Upper lobe of left lung (tissue), 6 donors: ENCODE measurements at regions not wholly inside any gene's neighbourhood (a gene's known extent, or its start where the extent isn't known, plus 50 kb on each side); places are given as distances from the start of the nearest gene placed in this dataset.

Source experiments
- ATAC-seq, 2 donors: fragments of 200-7000 bp; cut with Tn5 transposase; one replicate each; pipeline ENCODE4 v1.9.1; 2022; ENCODE audit warnings: mild to moderate bottlenecking in 2 of 2, moderate library complexity in 2 of 2; ENCODE audit not compliant: low FRiP score in 2 of 2
- DNase-seq, 2 donors: peaks; one replicate each; pipeline ENCODE4 v3.0.0-alpha.2; 2019 to 2020
- H3K27ac ChIP-seq, 4 donors: fragments of 200-600 bp; sonication (generic); one replicate each; pipeline ENCODE4 v1.5.1; 2016 to 2019
- H3K27me3 ChIP-seq, 4 donors: fragments of 200-600 bp; sonication (generic); one replicate each; pipeline ENCODE4 v1.5.1; 2017 to 2019
- H3K36me3 ChIP-seq, 4 donors: fragments of 200-600 bp; sonication (generic); one replicate each; pipeline ENCODE4 v1.5.1; 2016 to 2019
- H3K4me1 ChIP-seq, 4 donors: fragments of 200-600 bp; sonication (generic); one replicate each; pipeline ENCODE4 v1.5.1; 2018 to 2019
- H3K4me3 ChIP-seq, 4 donors: fragments of 200-600 bp; sonication (generic); one replicate each; pipeline ENCODE4 v1.5.1; 2017 to 2019; ENCODE audit warnings: mild to moderate bottlenecking in 2 of 4, moderate library complexity in 1 of 4
- H3K9me3 ChIP-seq, 4 donors: fragments of 200-600 bp; sonication (generic); one replicate each; pipeline ENCODE4 v1.5.1; 2018 to 2019
- CTCF ChIP-seq, 6 experiments: fragments of 450-650 bp in 4 of 6; fragments of 200-600 bp in 2 of 6; sonication (generic) in 2 of 6; IDR thresholded peaks; one replicate each; pipeline ENCODE4 v1.5.1; 2016 to 2019; ENCODE audit warnings: antibody characterized with exemption in 6 of 6
- EP300 ChIP-seq, 4 donors: sonication (generic); formaldehyde crosslinking; IDR thresholded peaks; one replicate each; pipeline ENCODE4 v1.5.1; 2017; ENCODE audit warnings: antibody characterized with exemption in 4 of 4, control low read depth in 2 of 4
- POLR2A ChIP-seq, 4 donors: fragments of 450-650 bp; IDR thresholded peaks; one replicate each; pipeline ENCODE4 v1.5.1; 2016 to 2017; ENCODE audit warnings: antibody characterized with exemption in 4 of 4, mild to moderate bottlenecking in 2 of 4
- POLR2AphosphoS5 ChIP-seq, 2 donors: sonication (generic); formaldehyde crosslinking; IDR thresholded peaks; one replicate each; pipeline ENCODE4 v1.5.1; 2017; ENCODE audit warnings: antibody characterized with exemption in 2 of 2
- WGBS, 2 donors: methylation state at CpG; one replicate each; pipeline ENCODE4 v1.1.5; 2017 to 2018; 5-methylcytosine and 5-hydroxymethylcytosine counted together
- donor health status: DM: no; HTN: no; CAD: no; lungs with moderate emphysema.
- donor health status: DM: no; HTN: yes; CAD: no; lungs with severe emphysema.

GRCh38 chr11:69984457-69985261 is 93.5 kb upstream of the ANO1 start:
- TF ChIP-seq POLR2AphosphoS5 (IDR thresholded peaks at IDR 0.05) = no peak
- TF ChIP-seq CTCF (IDR thresholded peaks at IDR 0.05) = no peak
- no peak for TF ChIP-seq POLR2A (IDR thresholded peaks at IDR 0.05)
- no peak for TF ChIP-seq EP300 (IDR thresholded peaks at IDR 0.05)
- Histone ChIP-seq H3K36me3 (no peaks in the 10 kb centered on the region), H3K27me3 (peaks cover 0 to 27% (median 9%) of the 10 kb centered on the region in 4 donors), H3K9me3 (no peaks in the 10 kb centered on the region), H3K27ac (no peak overlapping the region), H3K4me3 (no peak overlapping the region), H3K4me1 (peaks cover 0 to 17% (median 4%) of the 10 kb centered on the region in 4 donors)
- 13 to 16% methylated on average over 17 to 24 of the region's 24 CpGs for WGBS, 2 donors
- ATAC-seq (no peak), DNase-seq (no peak)

- ATAC-seq = no peak
- Histone ChIP-seq H3K9me3 (no peaks in the 10 kb centered on the region), H3K27ac (peak overlapping the region in 1 of 4 donors; percentile 28), H3K36me3 (no peaks in the 10 kb centered on the region), H3K27me3 (peaks cover 0 to 27% (median 9%) of the 10 kb centered on the region in 4 donors), H3K4me1 (peaks cover 0 to 17% (median 4%) of the 10 kb centered on the region in 4 donors), H3K4me3 (peak overlapping the region; percentile 13 to 47 (median 34))
- 2 to 6% methylated on average over 13 to 15 of the region's 15 CpGs for WGBS, 2 donors
- DNase-seq = no peak
- no peak for TF ChIP-seq POLR2AphosphoS5 (IDR thresholded peaks at IDR 0.05)
- no peak for TF ChIP-seq CTCF (IDR thresholded peaks at IDR 0.05)
- no peak for TF ChIP-seq POLR2A (IDR thresholded peaks at IDR 0.05)
- no peak for TF ChIP-seq EP300 (IDR thresholded peaks at IDR 0.05)
Observed at GRCh38 chr11:69985331-69985640, 92.8 kb upstream of the ANO1 start.

GRCh38 chr11:69985641-69986439 is 92.3 kb upstream of the ANO1 start:
- H3K9me3 ChIP-seq = no peaks in the 10 kb centered on the region
- H3K36me3 ChIP-seq = no peaks in the 10 kb centered on the region
- DNase-seq (peak in 1 of 2 donors; percentile 84), ATAC-seq (peak in 1 of 2 donors; percentile 24)
- 0% methylated on average over 24 of the region's 75 CpGs; no CpG with 5 or more reads in 1 of the 2 donors for WGBS, 2 donors
- peak overlapping the region; percentile 28 to 68 (median 52) for H3K27ac ChIP-seq
- H3K27me3 ChIP-seq = peaks cover 0 to 27% (median 9%) of the 10 kb centered on the region in 4 donors
- H3K4me1 ChIP-seq = peaks cover 0 to 17% (median 4%) of the 10 kb centered on the region in 4 donors
- no peak for TF ChIP-seq POLR2A (IDR thresholded peaks at IDR 0.05)
- H3K4me3 ChIP-seq = peak overlapping the region; percentile 13 to 47 (median 34)

GRCh38 chr11:69986440-69986787 is 91.7 kb upstream of the ANO1 start:
- H3K4me3 ChIP-seq = peak overlapping the region in 3 of 4 donors; percentile 28 to 47 (median 40)
- H3K27me3 ChIP-seq = peaks cover 0 to 27% (median 9%) of the 10 kb centered on the region in 4 donors
- H3K4me1 ChIP-seq = peaks cover 0 to 14% (median 2%) of the 10 kb centered on the region in 4 donors
- H3K27ac ChIP-seq = peak overlapping the region; percentile 28 to 68 (median 52)
- TF ChIP-seq CTCF (IDR thresholded peaks at IDR 0.05) (no peak), POLR2AphosphoS5 (IDR thresholded peaks at IDR 0.05) (no peak), POLR2A (IDR thresholded peaks at IDR 0.05) (no peak), EP300 (IDR thresholded peaks at IDR 0.05) (no peak)
- DNase-seq (no peak), ATAC-seq (no peak)
- 20 to 22% methylated on average over 11 to 17 of the region's 17 CpGs for WGBS, 2 donors
- no peaks in the 10 kb centered on the region for H3K9me3 ChIP-seq
- H3K36me3 ChIP-seq = no peaks in the 10 kb centered on the region

- TF ChIP-seq POLR2AphosphoS5 (IDR thresholded peaks at IDR 0.05) (no peak), CTCF (IDR thresholded peaks at IDR 0.05) (no peak), POLR2A (IDR thresholded peaks at IDR 0.05) (no peak), EP300 (IDR thresholded peaks at IDR 0.05) (no peak)
- peak overlapping the region in 2 of 4 donors; percentile 28 to 55 for H3K27ac ChIP-seq
- H3K27me3 ChIP-seq = peaks cover 0 to 27% (median 9%) of the 10 kb centered on the region in 4 donors
- no peaks in the 10 kb centered on the region for H3K36me3 ChIP-seq
- WGBS, 2 donors = 62% methylated on average over 9 of the region's 9 CpGs
- DNase-seq (no peak), ATAC-seq (no peak)
- no peaks in the 10 kb centered on the region for H3K9me3 ChIP-seq
- peaks cover 0 to 13% (median 2%) of the 10 kb centered on the region in 4 donors for H3K4me1 ChIP-seq
- peak overlapping the region in 2 of 4 donors; percentile 40 to 47 for H3K4me3 ChIP-seq
Observed at GRCh38 chr11:69986830-69987229, 91.3 kb upstream of the ANO1 start.
